HepG2 (cell line): ENCODE measurements at regions not wholly inside any gene's neighbourhood (a gene's known extent, or its start where the extent isn't known, plus 50 kb on each side); places are given as distances from the start of the nearest gene placed in this dataset.

Experiments used
- ATAC-seq: fragments of 200-7000 bp; cut with Tn5 transposase; 3 replicates; pipeline ENCODE4 v1.9.1; 2020; ENCODE audit warnings: mild to moderate bottlenecking, moderate library complexity
- BruUV-seq: library from RNA; stranded (reverse); fragments of 400-500 nt; replicated peaks from 2 replicates; lab custom pipeline; 2021; lab: Mats Ljungman, UMichigan
- CTCF ChIA-PET: fragments of 300-600 bp; formaldehyde crosslinking; extraction: SDS; loops from one replicate; lab custom pipeline; 2021; ENCODE audit warnings: low total read pairs, inconsistent platforms, low intra/inter-chr PET ratio; lab: Yijun Ruan, JAX
- POLR2A ChIA-PET: fragments of 350-600 bp; sonication (Branson Sonifier 250); formaldehyde crosslinking; loops from one replicate; lab custom pipeline; 2020; ENCODE audit warnings: antibody characterized with exemption, inconsistent platforms; lab: Yijun Ruan, JAX
- DNase-seq: peaks from one replicate; pipeline ENCODE4 v3.0.0-alpha.2; 2015; ENCODE audit warnings: low spot score
- FAIRE-seq: peaks from 3 replicates; lab custom pipeline; 2011; peaks lifted over from hg19 to GRCh38; lab: Jason Lieb, UNC
- H2AFZ ChIP-seq: one replicate; pipeline ENCODE4 v1.6.1; 2011; ENCODE audit warnings: low read length, inconsistent platforms
- H3K27ac ChIP-seq: fragments of 300-600 bp; 3 replicates; pipeline ENCODE4 v1.8.0; 2011; ENCODE audit warnings: mixed run types, mild to moderate bottlenecking, mixed read lengths, low read length, inconsistent platforms; ENCODE audit not compliant: insufficient read depth; ENCODE audit errors: extremely low read length
- H3K27me3 ChIP-seq, 2 experiments: fragments of 200-600 bp in 1 of 2; 2 replicates in 1 of 2; 3 replicates in 1 of 2; pipeline versions ENCODE4 v1.6.0 to v1.8.0; 2011; ENCODE audit warnings: low read length in 2 of 2, mild to moderate bottlenecking in 2 of 2, moderate library complexity in 2 of 2, inconsistent platforms in 1 of 2; ENCODE audit not compliant: insufficient read depth in 2 of 2, control insufficient read depth in 1 of 2
- H3K36me3 ChIP-seq, 2 experiments: fragments of 200-600 bp in 1 of 2; replicated peaks in 1 of 2; 2 replicates in 1 of 2; 3 replicates in 1 of 2; pipeline versions ENCODE4 v1.5.1 to v1.8.0; 2011; ENCODE audit warnings: low read length in 2 of 2, inconsistent platforms in 1 of 2; ENCODE audit not compliant: insufficient read depth in 2 of 2, control insufficient read depth in 1 of 2
- H3K4me1 ChIP-seq: 2 replicates; pipeline ENCODE4 v1.5.1; 2012; ENCODE audit warnings: low read length, inconsistent platforms; ENCODE audit not compliant: insufficient read depth
- H3K4me2 ChIP-seq: 2 replicates; pipeline ENCODE4 v1.6.0; 2011; ENCODE audit warnings: low read depth, low read length, inconsistent platforms
- H3K4me3 ChIP-seq, 3 experiments: fragments of 200-600 bp in 1 of 3; sonication (generic), shearing (Covaris generic) in 1 of 3; replicated peaks in 1 of 3; 2 replicates each; pipeline ENCODE4 v1.5.1; 2011 to 2016; ENCODE audit warnings: low read length in 3 of 3, inconsistent platforms in 2 of 3, low read depth in 2 of 3, mild to moderate bottlenecking in 2 of 3, control low read depth in 1 of 3, mixed read lengths in 1 of 3; ENCODE audit not compliant: insufficient read depth in 1 of 3
- H3K79me2 ChIP-seq: one replicate; pipeline ENCODE4 v1.6.1; 2011; ENCODE audit warnings: low read length, inconsistent platforms; ENCODE audit not compliant: insufficient read depth
- H3K9ac ChIP-seq: 2 replicates; pipeline ENCODE4 v1.6.0; 2011; ENCODE audit warnings: mild to moderate bottlenecking, low read depth, low read length, inconsistent platforms; ENCODE audit not compliant: insufficient read depth
- H3K9me3 ChIP-seq: 2 replicates; pipeline ENCODE4 v1.5.1; 2012; ENCODE audit warnings: mild to moderate bottlenecking, low read length
- H4K20me1 ChIP-seq: 2 replicates; pipeline ENCODE4 v1.6.0; 2011; ENCODE audit warnings: inconsistent platforms, mild to moderate bottlenecking, low read length, moderate library complexity; ENCODE audit not compliant: insufficient read depth
- CEBPB ChIP-seq: IDR thresholded peaks from 2 replicates; pipeline ENCODE4 v1.6.1; 2011; ENCODE audit warnings: low read depth, low read length, improper control_type of control experiment, borderline replicate concordance
- GABPA ChIP-seq, 2 experiments: IDR thresholded peaks; 2 replicates each; pipeline ENCODE4 v1.6.1; 2011 to 2016; ENCODE audit warnings: low read depth in 2 of 2, low read length in 1 of 2, missing biosample characterization in 1 of 2, missing genetic modification characterization in 1 of 2
- KLF13 ChIP-seq: sonication (generic); formaldehyde crosslinking; IDR thresholded peaks from 2 replicates; pipeline ENCODE4 v1.4.0; 2020; ENCODE audit warnings: mild to moderate bottlenecking, missing genetic modification reagents
- PRDM15 ChIP-seq: sonication (generic); formaldehyde crosslinking; IDR thresholded peaks from 2 replicates; pipeline ENCODE4 v1.4.0; 2020; ENCODE audit warnings: missing genetic modification reagents
- RARA ChIP-seq: IDR thresholded peaks from 2 replicates; pipeline ENCODE4 v1.6.1; 2016; ENCODE audit warnings: missing genetic modification reagents, missing compliant biosample characterization
- SIN3A ChIP-seq: IDR thresholded peaks from 2 replicates; pipeline ENCODE4 v1.6.1; 2011; ENCODE audit warnings: low read depth, mild to moderate bottlenecking, control low read depth, low read length, borderline replicate concordance
- XRCC5 ChIP-seq: fragments of 200-400 bp; formaldehyde crosslinking; optimal IDR thresholded peaks from 2 replicates; pipeline ENCODE3; 2017; ENCODE audit warnings: mild to moderate bottlenecking, low read length
- ZFYVE20 ChIP-seq: sonication (generic); formaldehyde crosslinking; IDR thresholded peaks from 2 replicates; pipeline ENCODE4 v1.8.0; 2023; ENCODE audit warnings: low read depth, mild to moderate bottlenecking, moderate library complexity, missing genetic modification reagents, borderline replicate concordance
- WGBS: methylation state at CpG from one replicate; pipeline ENCODE4 v1.1.6; 2017; ENCODE audit warnings: low lambda C conversion rate; 5-methylcytosine and 5-hydroxymethylcytosine counted together
- in situ Hi-C: cut with HindIII; loops from 2 replicates; pipeline ENCODE4 v1.10.0; 2017; ENCODE audit warnings: low pct_unique_long_range_greater_than_20kb; ENCODE audit not compliant: extremely low pct_ligation_motif_present
- intact Hi-C: fragments of 100-400 bp; cut with micrococcal nuclease; formaldehyde crosslinking; loops from one replicate; pipeline ENCODE4 v1.10.0; 2022; ENCODE audit not compliant: unreplicated experiment

GRCh38 chr1:59057211-59057694, 239.6 kb upstream of the FGGY start (continued):
- TF ChIP-seq PRDM15 (CRISPR knock-in tag) (no peak), RARA (CRISPR knock-in tag) (peak; percentile 43; the same call in 1 of the 2 replicates)

- POLR2A ChIA-PET: interaction anchor here (1.6 kb wide), 1 partner anchor 274 kb away, joined by 4 read pairs; the partner anchor contains the start of gene JUN
- intact Hi-C loops: loop anchor here (10.0 kb wide), 1 partner anchor 153 kb away; no protein-coding TSS in a partner anchor
- Histone ChIP-seq H2AFZ (no peak overlapping the region), H3K4me2 (no peak overlapping the region), H3K9me3 (no peaks in the 10 kb centered on the region), H3K36me3 (no peaks in the 10 kb centered on the region)
- DNase-seq (no peak), ATAC-seq (no peak)
- no TSS peak for BruUV-seq
- TF ChIP-seq ZFYVE20 (CRISPR knock-in tag) (no peak), XRCC5 (no peak), CEBPB (peak; percentile 51; the same call in 1 of the 2 replicates), SIN3A (no peak), KLF13 (no peak), GABPA (IDR thresholded peaks at IDR 0.05; ENCODE audit: low read depth, low read length) (no peak), GABPA (CRISPR knock-in tag; IDR thresholded peaks at IDR 0.05; ENCODE audit: low read depth) (no peak)
- TF ChIP-seq, all 625 proteins: peak for 1
- no peaks in the 10 kb centered on the region for H3K79me2 ChIP-seq
- H3K4me1 ChIP-seq: peaks cover 27% of the 10 kb centered on the region
- no peak overlapping the region for H3K4me3 ChIP-seq
- in situ Hi-C loops: loop anchor here (10.0 kb wide), 1 partner anchor 273 kb away; the partner anchor contains the start of gene JUN
- FAIRE-seq: no peak
- no peak overlapping the region for H3K9ac ChIP-seq
- peaks cover 5 to 36% of the 10 kb centered on the region in 2 experiments for H3K27me3 ChIP-seq
- CTCF ChIA-PET: no interaction called here
- H4K20me1 ChIP-seq: no peaks in the 10 kb centered on the region
- WGBS: 90% methylated on average over 3 of the region's 3 CpGs
- no peak overlapping the region for H3K27ac ChIP-seq
Measured at GRCh38 chr1:59057796-59058195, 239.1 kb upstream of the FGGY start.
